Endothelial cell of umbilical vein (primary cell): ENCODE measurements at regions not wholly inside any gene's neighbourhood (a gene's known extent, or its start where the extent isn't known, plus 50 kb on each side); places are given as distances from the start of the nearest gene placed in this dataset.

Experiments
- BruUV-seq: library from RNA; stranded (reverse); fragments of 400-500 nt; replicated peaks from 2 replicates; lab custom pipeline; 2021; lab: Mats Ljungman, UMichigan
- CTCF ChIA-PET: fragments of 300-600, 350-600 bp; sonication (Branson Sonifier 250); formaldehyde crosslinking; loops from one replicate; lab custom pipeline; 2021; ENCODE audit warnings: antibody characterized with exemption, inconsistent platforms; lab: Charles Lee
- POLR2A ChIA-PET: fragments of 300-600, 350-600 bp; sonication (Branson Sonifier 250); formaldehyde crosslinking; loops from one replicate; lab custom pipeline; 2021; ENCODE audit warnings: antibody characterized with exemption, inconsistent platforms; lab: Charles Lee
- DNase-seq: peaks from one replicate; pipeline ENCODE4 v3.0.0-alpha.2; 2011; ENCODE audit warnings: low read depth, low spot score
- FAIRE-seq: peaks from 2 replicates; lab custom pipeline; 2011; peaks lifted over from hg19 to GRCh38; lab: Jason Lieb, UNC
- H2AFZ ChIP-seq: 2 replicates; pipeline ENCODE4 v1.6.0; 2012; ENCODE audit warnings: low read depth, low read length, control low read depth, inconsistent platforms
- H3K27ac ChIP-seq: 2 replicates; pipeline ENCODE4 v1.5.1; 2011; ENCODE audit warnings: low read depth, mild to moderate bottlenecking, control low read depth, low read length, moderate library complexity; ENCODE audit not compliant: insufficient read depth
- H3K27me3 ChIP-seq, 2 experiments: 2 replicates each; pipeline versions ENCODE4 v1.6.0 to v1.6.1; 2011; ENCODE audit warnings: low read length in 2 of 2, mixed read lengths in 1 of 2; ENCODE audit not compliant: control insufficient read depth in 2 of 2, insufficient read depth in 2 of 2
- H3K36me3 ChIP-seq, 2 experiments: 2 replicates in 1 of 2; 3 replicates in 1 of 2; pipeline ENCODE4 v1.5.1; 2011; ENCODE audit warnings: low read length in 2 of 2, mild to moderate bottlenecking in 1 of 2, moderate library complexity in 1 of 2; ENCODE audit not compliant: control insufficient read depth in 2 of 2, insufficient read depth in 2 of 2; ENCODE audit errors: extremely low read depth in 1 of 2
- H3K4me1 ChIP-seq: 3 replicates; pipeline ENCODE4 v1.5.1; 2011; ENCODE audit warnings: mild to moderate bottlenecking, low read length; ENCODE audit not compliant: control insufficient read depth, insufficient read depth; ENCODE audit errors: extremely low read depth
- H3K4me2 ChIP-seq: 2 replicates; pipeline ENCODE4 v1.6.1; 2011; ENCODE audit warnings: low read length, control low read depth, mixed read lengths; ENCODE audit not compliant: insufficient read depth
- H3K4me3 ChIP-seq, 3 experiments: fragments of 200-600 bp in 1 of 3; sonication (generic), shearing (Covaris generic) in 1 of 3; replicated peaks in 1 of 3; 2 replicates each; pipeline ENCODE4 v1.5.1; 2011 to 2016; ENCODE audit warnings: control low read depth in 3 of 3, low read length in 3 of 3, mild to moderate bottlenecking in 2 of 3, inconsistent platforms in 1 of 3, low read depth in 1 of 3, moderate library complexity in 1 of 3; ENCODE audit not compliant: insufficient read depth in 1 of 3
- H3K79me2 ChIP-seq: 2 replicates; pipeline ENCODE4 v1.6.0; 2012; ENCODE audit warnings: low read length, inconsistent platforms; ENCODE audit not compliant: control insufficient read depth, insufficient read depth
- H3K9ac ChIP-seq: replicated peaks from 2 replicates; pipeline ENCODE3; 2011; ENCODE audit warnings: low read length, control low read depth; ENCODE audit not compliant: insufficient read depth; ENCODE audit errors: extremely low read depth
- H3K9me1 ChIP-seq: replicated peaks from 3 replicates; pipeline ENCODE4 v1.6.0; 2011; ENCODE audit warnings: mild to moderate bottlenecking, low read length; ENCODE audit not compliant: control insufficient read depth, insufficient read depth; ENCODE audit errors: extremely low read depth
- H3K9me3 ChIP-seq: replicated peaks from 2 replicates; pipeline ENCODE4 v1.5.1; 2012; ENCODE audit warnings: low read length, inconsistent platforms; ENCODE audit not compliant: control insufficient read depth, insufficient read depth
- H4K20me1 ChIP-seq: replicated peaks from 2 replicates; pipeline ENCODE3; 2011; ENCODE audit warnings: mild to moderate bottlenecking, low read length; ENCODE audit not compliant: control insufficient read depth, insufficient read depth; ENCODE audit errors: extremely low read depth
- CTCF ChIP-seq, 2 donors: IDR thresholded peaks; 1 replicate in 1 of 2; 2 replicates in 1 of 2; pipeline ENCODE4 v1.5.1; 2011; ENCODE audit warnings: low read length in 2 of 2, mild to moderate bottlenecking in 2 of 2, moderate library complexity in 2 of 2, control low read depth in 1 of 2, inconsistent platforms in 1 of 2, low read depth in 1 of 2; ENCODE audit not compliant: insufficient read depth in 1 of 2; ENCODE audit errors: extremely low read depth in 1 of 2
- FOS ChIP-seq: IDR thresholded peaks from 2 replicates; pipeline ENCODE4 v1.6.1; 2011; ENCODE audit warnings: mild to moderate bottlenecking, low read length, moderate library complexity, borderline replicate concordance; ENCODE audit not compliant: insufficient read depth
- GATA2 ChIP-seq: IDR thresholded peaks from 2 replicates; pipeline ENCODE4 v1.7.0; 2011; ENCODE audit warnings: low read depth, mild to moderate bottlenecking, moderate library complexity, mixed read lengths, low read length; ENCODE audit not compliant: insufficient read length, insufficient read depth
- JUN ChIP-seq: IDR thresholded peaks from 2 replicates; pipeline ENCODE4 v1.6.1; 2011; ENCODE audit warnings: borderline replicate concordance, low read depth; ENCODE audit not compliant: insufficient read length, insufficient read depth
- MYC ChIP-seq: IDR thresholded peaks from one replicate; pipeline ENCODE4 v1.6.1; 2011; ENCODE audit warnings: mild to moderate bottlenecking, low read depth, low read length
- POLR2A ChIP-seq: IDR thresholded peaks from 2 replicates; pipeline ENCODE4 v1.6.1; 2012; ENCODE audit warnings: low read depth, mild to moderate bottlenecking, control low read depth, low read length
- POLR2AphosphoS5 ChIP-seq: IDR thresholded peaks from 2 replicates; pipeline ENCODE4 v1.6.1; 2012; ENCODE audit warnings: low read depth, mild to moderate bottlenecking, control low read depth, low read length, moderate library complexity; ENCODE audit not compliant: insufficient read depth
- dilution Hi-C: fragments of 300-500 bp; cut with MboI; formaldehyde crosslinking; loops from one replicate; pipeline ENCODE4 v1.15.0; 2019; ENCODE audit warnings: low sequenced_read_pairs; ENCODE audit not compliant: extremely low pct_ligation_motif_present
- intact Hi-C: fragments of 100-400 bp; cut with micrococcal nuclease; formaldehyde crosslinking; loops from one replicate; pipeline ENCODE4 v1.10.0; 2022
- TF ChIP-seq, protein P1 (sequence below): IDR thresholded peaks from 2 replicates; pipeline ENCODE4 v1.6.1; 2011; ENCODE audit not compliant: insufficient read depth, insufficient read length

- H3K4me1 ChIP-seq = no peaks in the 10 kb centered on the region
- H3K9me1 ChIP-seq = no peaks in the 10 kb centered on the region
- H3K36me3 ChIP-seq = no peaks in the 10 kb centered on the region
- dilution Hi-C loops = no loop called here
- no peaks in the 10 kb centered on the region for H3K9me3 ChIP-seq
- POLR2A ChIA-PET = no interaction called here
- intact Hi-C loops = no loop called here
- no peak for DNase-seq
- FAIRE-seq = no peak
- CTCF ChIA-PET = no interaction called here
- no peak overlapping the region for H3K27ac ChIP-seq
- H3K9ac ChIP-seq = no peak overlapping the region
- H3K4me2 ChIP-seq = no peak overlapping the region
- no peaks in the 10 kb centered on the region for H4K20me1 ChIP-seq
- BruUV-seq = no TSS peak
- no peaks in the 10 kb centered on the region for H3K79me2 ChIP-seq
- TF ChIP-seq GATA2 = no peak
- no peak for TF ChIP-seq POLR2A
- TF ChIP-seq POLR2AphosphoS5 = no peak
- TF ChIP-seq FOS = no peak
- no peak for TF ChIP-seq JUN
- TF ChIP-seq, protein P1, sequence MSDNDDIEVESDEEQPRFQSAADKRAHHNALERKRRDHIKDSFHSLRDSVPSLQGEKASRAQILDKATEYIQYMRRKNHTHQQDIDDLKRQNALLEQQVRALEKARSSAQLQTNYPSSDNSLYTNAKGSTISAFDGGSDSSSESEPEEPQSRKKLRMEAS = no peak
- TF ChIP-seq MYC = no peak
- no peak for TF ChIP-seq CTCF (IDR thresholded peaks at IDR 0.05; ENCODE audit: extremely low read depth in 1 of 2, insufficient read depth in 1 of 2, low read depth in 1 of 2, low read length in 2 of 2)
- no peak overlapping the region for H3K4me3 ChIP-seq
- no peaks in the 10 kb centered on the region for H3K27me3 ChIP-seq
- no peak overlapping the region for H2AFZ ChIP-seq
Measured at GRCh38 chrX:96112689-96113088, 572.0 kb upstream of the DIAPH2 start.
